KMS-11 (cell line): ENCODE measurements at regions not wholly inside any gene's neighbourhood (a gene's known extent, or its start where the extent isn't known, plus 50 kb on each side); places are given as distances from the start of the nearest gene placed in this dataset.

Source experiments
- H2AFZ ChIP-seq: fragments of 200-600 bp; sonication (generic); 2 replicates; pipeline ENCODE4 v1.6.1; 2016; ENCODE audit warnings: antibody characterized with exemption, mixed run types, low read depth
- H3K27ac ChIP-seq: fragments of 200-600 bp; sonication (generic); 2 replicates; pipeline ENCODE4 v1.6.1; 2016; ENCODE audit warnings: mild to moderate bottlenecking, mixed run types
- H3K27me3 ChIP-seq: fragments of 200-600 bp; sonication (generic); 2 replicates; pipeline ENCODE4 v1.6.1; 2017; ENCODE audit warnings: mild to moderate bottlenecking, low read depth, mixed run types, moderate library complexity; ENCODE audit not compliant: insufficient read depth
- H3K36me3 ChIP-seq: fragments of 200-600 bp; sonication (generic); 2 replicates; pipeline ENCODE4 v1.6.1; 2017; ENCODE audit warnings: mild to moderate bottlenecking, mixed run types; ENCODE audit not compliant: insufficient read depth
- H3K4me1 ChIP-seq: fragments of 200-600 bp; sonication (generic); 2 replicates; pipeline ENCODE4 v1.6.1; 2016; ENCODE audit warnings: mild to moderate bottlenecking, low read depth, mixed run types; ENCODE audit not compliant: poor library complexity, severe bottlenecking
- H3K4me2 ChIP-seq: fragments of 200-600 bp; sonication (generic); 2 replicates; pipeline ENCODE4 v1.7.0; 2016; ENCODE audit warnings: mild to moderate bottlenecking, mixed run types
- H3K4me3 ChIP-seq: fragments of 200-600 bp; sonication (generic); IDR thresholded peaks from 2 replicates; pipeline ENCODE4 v1.6.1; 2017; ENCODE audit warnings: low read depth, low read length, mixed read lengths; ENCODE audit not compliant: insufficient read depth
- H3K79me2 ChIP-seq: fragments of 200-600 bp; sonication (generic); 2 replicates; pipeline ENCODE4 v1.6.1; 2016; ENCODE audit warnings: low read depth, mixed run types; ENCODE audit not compliant: insufficient read depth
- H3K9ac ChIP-seq: fragments of 200-600 bp; sonication (generic); 2 replicates; pipeline ENCODE4 v1.6.1; 2016; ENCODE audit warnings: mild to moderate bottlenecking, mixed run types
- H4K20me1 ChIP-seq: fragments of 200-600 bp; sonication (generic); 2 replicates; pipeline ENCODE4 v1.6.1; 2016; ENCODE audit warnings: mild to moderate bottlenecking, mixed run types; ENCODE audit not compliant: insufficient read depth
- TF ChIP-seq, protein P1 (sequence below): fragments of 200-600 bp; sonication (generic); conservative IDR thresholded peaks from 2 replicates; pipeline ENCODE4 v1.6.1; 2017; ENCODE audit warnings: low read depth, mild to moderate bottlenecking, antibody characterized with exemption, low read length, moderate library complexity, mixed read lengths

DNA sequence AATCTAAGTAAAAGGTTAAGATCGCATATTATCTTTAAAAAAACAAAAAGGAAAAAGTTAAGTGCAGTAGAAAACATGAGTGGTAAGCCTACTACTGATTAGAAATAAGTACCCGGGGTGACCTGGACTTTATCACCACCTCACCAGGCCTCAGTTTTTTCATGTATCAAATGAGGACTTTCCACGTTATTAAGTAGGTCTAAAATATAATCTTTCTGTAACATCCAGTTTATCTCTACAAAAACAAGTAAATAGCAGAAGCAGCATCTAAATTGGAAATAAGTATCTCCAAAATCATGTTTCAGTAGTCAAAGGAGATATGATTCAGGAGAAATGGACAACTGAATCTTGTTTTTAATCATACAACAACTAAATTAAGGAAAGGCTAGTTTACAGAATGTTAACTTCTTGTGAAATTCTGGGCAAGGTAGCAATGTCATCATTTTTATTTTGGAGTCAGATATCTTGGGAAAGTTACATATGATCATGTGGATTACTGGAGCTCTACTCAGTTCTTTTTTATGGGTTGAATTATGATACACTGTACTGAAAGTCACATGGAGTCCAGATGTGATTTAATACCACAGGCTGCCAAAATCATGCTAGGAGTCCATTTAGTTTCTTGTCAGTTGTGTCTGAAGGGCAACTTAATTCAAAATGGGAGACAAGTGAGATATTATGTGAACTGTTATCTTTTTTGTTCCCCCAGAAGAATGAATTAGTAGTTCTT is 114.7 kb upstream of the PRL start:
- no peak overlapping the region for H3K4me3 ChIP-seq
- TF ChIP-seq, protein P1, sequence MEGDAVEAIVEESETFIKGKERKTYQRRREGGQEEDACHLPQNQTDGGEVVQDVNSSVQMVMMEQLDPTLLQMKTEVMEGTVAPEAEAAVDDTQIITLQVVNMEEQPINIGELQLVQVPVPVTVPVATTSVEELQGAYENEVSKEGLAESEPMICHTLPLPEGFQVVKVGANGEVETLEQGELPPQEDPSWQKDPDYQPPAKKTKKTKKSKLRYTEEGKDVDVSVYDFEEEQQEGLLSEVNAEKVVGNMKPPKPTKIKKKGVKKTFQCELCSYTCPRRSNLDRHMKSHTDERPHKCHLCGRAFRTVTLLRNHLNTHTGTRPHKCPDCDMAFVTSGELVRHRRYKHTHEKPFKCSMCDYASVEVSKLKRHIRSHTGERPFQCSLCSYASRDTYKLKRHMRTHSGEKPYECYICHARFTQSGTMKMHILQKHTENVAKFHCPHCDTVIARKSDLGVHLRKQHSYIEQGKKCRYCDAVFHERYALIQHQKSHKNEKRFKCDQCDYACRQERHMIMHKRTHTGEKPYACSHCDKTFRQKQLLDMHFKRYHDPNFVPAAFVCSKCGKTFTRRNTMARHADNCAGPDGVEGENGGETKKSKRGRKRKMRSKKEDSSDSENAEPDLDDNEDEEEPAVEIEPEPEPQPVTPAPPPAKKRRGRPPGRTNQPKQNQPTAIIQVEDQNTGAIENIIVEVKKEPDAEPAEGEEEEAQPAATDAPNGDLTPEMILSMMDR = no peak
- H4K20me1 ChIP-seq = no peaks in the 10 kb centered on the region
- H3K9ac ChIP-seq = no peak overlapping the region
- no peak overlapping the region for H3K27ac ChIP-seq
- H3K4me2 ChIP-seq = no peak overlapping the region
- H3K27me3 ChIP-seq = no peaks in the 10 kb centered on the region
- no peaks in the 10 kb centered on the region for H3K79me2 ChIP-seq
- H3K36me3 ChIP-seq = no peaks in the 10 kb centered on the region
- no peaks in the 10 kb centered on the region for H3K4me1 ChIP-seq
- no peak overlapping the region for H2AFZ ChIP-seq

GRCh38 chr6:22412994-22413393 is 116.2 kb upstream of the PRL start:
- H3K36me3 ChIP-seq = no peaks in the 10 kb centered on the region
- no peaks in the 10 kb centered on the region for H3K27me3 ChIP-seq
- no peak overlapping the region for H2AFZ ChIP-seq
- no peaks in the 10 kb centered on the region for H4K20me1 ChIP-seq
- H3K79me2 ChIP-seq = no peaks in the 10 kb centered on the region
- no peak overlapping the region for H3K27ac ChIP-seq
- no peak overlapping the region for H3K4me3 ChIP-seq
- no peak overlapping the region for H3K4me2 ChIP-seq
- no peak overlapping the region for H3K9ac ChIP-seq
- TF ChIP-seq, protein P1 = no peak
- no peaks in the 10 kb centered on the region for H3K4me1 ChIP-seq

DNA sequence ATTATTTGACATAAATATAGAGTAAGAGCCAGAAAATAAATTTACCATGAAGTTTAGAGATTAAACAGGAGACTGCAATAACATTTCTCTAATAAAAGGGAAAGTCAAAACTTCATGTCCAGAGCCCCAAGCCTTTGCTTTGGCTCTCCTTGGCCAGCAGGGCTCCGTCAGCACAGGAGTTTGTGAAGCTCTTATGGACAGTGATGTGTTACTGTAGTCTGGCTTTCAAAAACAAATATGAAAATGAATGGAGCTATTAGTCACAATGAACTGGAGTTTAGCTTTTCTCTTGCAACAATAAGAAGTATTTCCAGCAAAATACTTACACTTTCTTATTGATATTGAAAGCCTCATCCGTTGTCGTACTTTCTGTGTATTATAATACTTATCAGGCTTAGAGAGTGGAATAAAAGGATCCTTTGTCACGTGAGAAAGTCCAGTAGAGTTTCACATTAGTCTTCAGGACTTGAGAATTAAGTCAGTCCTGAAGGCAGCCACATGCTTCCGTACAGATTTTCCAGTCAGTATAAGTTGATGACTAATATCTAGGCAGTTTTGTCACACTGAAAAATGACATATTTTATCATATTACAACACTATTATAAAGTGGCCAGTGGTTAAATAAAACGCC is 117.0 kb upstream of the PRL start:
- H3K27ac ChIP-seq = no peak overlapping the region
- no peaks in the 10 kb centered on the region for H3K27me3 ChIP-seq
- no peak overlapping the region for H3K4me2 ChIP-seq
- no peak overlapping the region for H3K9ac ChIP-seq
- no peak overlapping the region for H2AFZ ChIP-seq
- no peaks in the 10 kb centered on the region for H3K4me1 ChIP-seq
- TF ChIP-seq, protein P1 = no peak
- no peaks in the 10 kb centered on the region for H4K20me1 ChIP-seq
- H3K36me3 ChIP-seq = no peaks in the 10 kb centered on the region
- no peaks in the 10 kb centered on the region for H3K79me2 ChIP-seq
- no peak overlapping the region for H3K4me3 ChIP-seq

- Histone ChIP-seq H3K79me2 (no peaks in the 10 kb centered on the region), H4K20me1 (no peaks in the 10 kb centered on the region), H3K4me1 (no peaks in the 10 kb centered on the region), H3K27ac (no peak overlapping the region), H3K4me2 (no peak overlapping the region), H3K36me3 (no peaks in the 10 kb centered on the region), H3K4me3 (no peak overlapping the region), H2AFZ (no peak overlapping the region), H3K9ac (no peak overlapping the region), H3K27me3 (no peaks in the 10 kb centered on the region)
- TF ChIP-seq, protein P1 = no peak
Measured at GRCh38 chr6:22418714-22419113, 121.9 kb upstream of the PRL start.
